IPS-20b (cell line): ENCODE measurements at regions not wholly inside any gene's neighbourhood (a gene's known extent, or its start where the extent isn't known, plus 50 kb on each side); places are given as distances from the start of the nearest gene placed in this dataset.

ENCODE experiments used
- H3K27ac ChIP-seq: one replicate; pipeline ENCODE4 v1.5.1; 2013; ENCODE audit warnings: low read length
- H3K27me3 ChIP-seq: 2 replicates; pipeline ENCODE4 v1.6.1; 2013; ENCODE audit warnings: mild to moderate bottlenecking, low read length, inconsistent platforms; ENCODE audit not compliant: insufficient read depth
- H3K36me3 ChIP-seq: 2 replicates; pipeline ENCODE4 v1.6.1; 2013; ENCODE audit warnings: low read depth, mild to moderate bottlenecking, inconsistent platforms, low read length, moderate library complexity; ENCODE audit not compliant: insufficient read depth
- H3K4me1 ChIP-seq: 2 replicates; pipeline ENCODE4 v1.6.1; 2013; ENCODE audit warnings: mild to moderate bottlenecking, control low read depth, inconsistent platforms, low read length, moderate library complexity; ENCODE audit not compliant: insufficient read depth
- H3K4me3 ChIP-seq: 2 replicates; pipeline ENCODE4 v1.5.1; 2013; ENCODE audit warnings: mild to moderate bottlenecking, low read length, inconsistent platforms
- H3K9ac ChIP-seq: 2 replicates; pipeline ENCODE4 v1.6.1; 2013; ENCODE audit warnings: low read depth, mild to moderate bottlenecking, inconsistent platforms, low read length, moderate library complexity
- H3K9me3 ChIP-seq: 2 replicates; pipeline ENCODE4 v1.6.1; 2013; ENCODE audit warnings: mild to moderate bottlenecking, low read depth, low read length, inconsistent platforms; ENCODE audit not compliant: insufficient read depth

GRCh38 chr1:87598429-87598828 is 269.7 kb downstream of the LMO4 start:
- no peaks in the 10 kb centered on the region for H3K9me3 ChIP-seq
- no peak overlapping the region for H3K27ac ChIP-seq
- H3K9ac ChIP-seq, result no peak overlapping the region
- H3K36me3 ChIP-seq, result no peaks in the 10 kb centered on the region
- no peaks in the 10 kb centered on the region for H3K27me3 ChIP-seq
- no peaks in the 10 kb centered on the region; the same call in 1 of the 2 replicates for H3K4me1 ChIP-seq
- H3K4me3 ChIP-seq, result no peak overlapping the region

GRCh38 chr1:87599569-87599968 is 270.9 kb downstream of the LMO4 start:
- no peaks in the 10 kb centered on the region for H3K9me3 ChIP-seq
- H3K4me3 ChIP-seq, result no peak overlapping the region
- H3K9ac ChIP-seq, result no peak overlapping the region
- H3K36me3 ChIP-seq, result no peaks in the 10 kb centered on the region
- no peaks in the 10 kb centered on the region; the same call in 1 of the 2 replicates for H3K4me1 ChIP-seq
- H3K27ac ChIP-seq, result no peak overlapping the region
- H3K27me3 ChIP-seq, result no peaks in the 10 kb centered on the region

- Histone ChIP-seq H3K9me3 (no peaks in the 10 kb centered on the region), H3K36me3 (no peaks in the 10 kb centered on the region), H3K4me3 (no peak overlapping the region), H3K27me3 (no peaks in the 10 kb centered on the region), H3K4me1 (no peaks in the 10 kb centered on the region; the same call in 1 of the 2 replicates), H3K9ac (no peak overlapping the region), H3K27ac (no peak overlapping the region)
Observed at GRCh38 chr1:87600055-87600850, 271.6 kb downstream of the LMO4 start.

GRCh38 chr1:87600854-87601253 is 272.2 kb downstream of the LMO4 start:
- H3K9ac ChIP-seq, result no peak overlapping the region
- H3K27me3 ChIP-seq, result no peaks in the 10 kb centered on the region
- H3K9me3 ChIP-seq, result peaks cover 5% of the 10 kb centered on the region; the same call in 1 of the 2 replicates
- no peak overlapping the region for H3K27ac ChIP-seq
- no peak overlapping the region for H3K4me3 ChIP-seq
- H3K4me1 ChIP-seq, result no peaks in the 10 kb centered on the region; the same call in 1 of the 2 replicates
- no peaks in the 10 kb centered on the region for H3K36me3 ChIP-seq

- H3K4me1 ChIP-seq, result no peaks in the 10 kb centered on the region; the same call in 1 of the 2 replicates
- H3K9ac ChIP-seq, result no peak overlapping the region
- H3K9me3 ChIP-seq, result peaks cover 5% of the 10 kb centered on the region; the same call in 1 of the 2 replicates
- no peak overlapping the region for H3K4me3 ChIP-seq
- H3K27me3 ChIP-seq, result no peaks in the 10 kb centered on the region
- H3K27ac ChIP-seq, result no peak overlapping the region
- H3K36me3 ChIP-seq, result no peaks in the 10 kb centered on the region
Observed at GRCh38 chr1:87603626-87604025, 274.9 kb downstream of the LMO4 start.

- Histone ChIP-seq H3K4me1 (no peaks in the 10 kb centered on the region), H3K27me3 (no peaks in the 10 kb centered on the region), H3K27ac (no peak overlapping the region), H3K36me3 (no peaks in the 10 kb centered on the region), H3K9ac (no peak overlapping the region), H3K9me3 (no peaks in the 10 kb centered on the region), H3K4me3 (no peak overlapping the region)
Observed at GRCh38 chr1:87612956-87613355, 284.3 kb downstream of the LMO4 start.

GRCh38 chr1:87615491-87615890 is 286.8 kb downstream of the LMO4 start:
- H3K4me3 ChIP-seq, result no peak overlapping the region
- H3K36me3 ChIP-seq, result no peaks in the 10 kb centered on the region
- no peaks in the 10 kb centered on the region for H3K27me3 ChIP-seq
- no peaks in the 10 kb centered on the region for H3K4me1 ChIP-seq
- H3K9ac ChIP-seq, result no peak overlapping the region
- no peak overlapping the region for H3K27ac ChIP-seq
- 0 out of 2 replicates have a peak, but pooled peaks cover 3% of the 10 kb centered on the region for H3K9me3 ChIP-seq

GRCh38 chr1:87615901-87616300 is 287.2 kb downstream of the LMO4 start:
- Histone ChIP-seq H3K9ac (no peak overlapping the region), H3K36me3 (no peaks in the 10 kb centered on the region), H3K4me3 (no peak overlapping the region), H3K27me3 (no peaks in the 10 kb centered on the region), H3K4me1 (no peaks in the 10 kb centered on the region), H3K27ac (no peak overlapping the region), H3K9me3 (0 out of 2 replicates have a peak, but pooled peaks cover 3% of the 10 kb centered on the region)

- Histone ChIP-seq H3K27ac (no peak overlapping the region), H3K4me3 (no peak overlapping the region), H3K27me3 (no peaks in the 10 kb centered on the region), H3K9ac (no peak overlapping the region), H3K4me1 (no peaks in the 10 kb centered on the region), H3K36me3 (no peaks in the 10 kb centered on the region), H3K9me3 (0 out of 2 replicates have a peak, but pooled peaks cover 3% of the 10 kb centered on the region)
Observed at GRCh38 chr1:87620807-87621206, 292.1 kb downstream of the LMO4 start.

- Histone ChIP-seq H3K9me3 (no peaks in the 10 kb centered on the region), H3K27me3 (no peaks in the 10 kb centered on the region), H3K27ac (no peak overlapping the region), H3K9ac (no peak overlapping the region), H3K4me3 (no peak overlapping the region), H3K36me3 (no peaks in the 10 kb centered on the region), H3K4me1 (no peaks in the 10 kb centered on the region)
Observed at GRCh38 chr1:87629673-87630072, 301.0 kb downstream of the LMO4 start.

GRCh38 chr1:87632232-87632631 is 303.6 kb downstream of the LMO4 start:
- H3K9me3 ChIP-seq, result peaks cover 13% of the 10 kb centered on the region
- no peak overlapping the region for H3K9ac ChIP-seq
- no peaks in the 10 kb centered on the region for H3K27me3 ChIP-seq
- no peaks in the 10 kb centered on the region for H3K36me3 ChIP-seq
- H3K27ac ChIP-seq, result no peak overlapping the region
- no peaks in the 10 kb centered on the region for H3K4me1 ChIP-seq
- H3K4me3 ChIP-seq, result no peak overlapping the region

- Histone ChIP-seq H3K9me3 (peaks cover 21% of the 10 kb centered on the region), H3K4me3 (no peak overlapping the region), H3K9ac (no peak overlapping the region), H3K27ac (no peak overlapping the region), H3K27me3 (no peaks in the 10 kb centered on the region), H3K36me3 (no peaks in the 10 kb centered on the region), H3K4me1 (no peaks in the 10 kb centered on the region)
Observed at GRCh38 chr1:87636198-87636892, 307.7 kb downstream of the LMO4 start.
